IMR-90 (cell line): ENCODE measurements at regions not wholly inside any gene's neighbourhood (a gene's known extent, or its start where the extent isn't known, plus 50 kb on each side); places are given as distances from the start of the nearest gene placed in this dataset.

Source experiments
- ATAC-seq: fragments of 200-7000 bp; cut with Tn5 transposase; 2 replicates; pipeline ENCODE4 v1.9.1; 2020; ENCODE audit warnings: low read depth, mild to moderate bottlenecking, moderate library complexity
- BruUV-seq: library from RNA; stranded (reverse); fragments of 400-500 nt; replicated peaks from 2 replicates; lab custom pipeline; 2021; lab: Mats Ljungman, UMichigan
- CTCF ChIA-PET: fragments of 300-600 bp; formaldehyde crosslinking; extraction: SDS; loops from one replicate; lab custom pipeline; 2021; ENCODE audit warnings: antibody characterized with exemption; lab: Yijun Ruan, JAX
- POLR2A ChIA-PET: fragments of 300-600 bp; sonication (Branson Sonifier 250); formaldehyde crosslinking; loops from one replicate; lab custom pipeline; 2022; ENCODE audit warnings: antibody characterized with exemption; ENCODE audit not compliant: unreplicated experiment; lab: Charles Lee
- DNase-seq: peaks from one replicate; pipeline ENCODE4 v3.0.0; 2013
- H2AFZ ChIP-seq: replicated peaks from 2 replicates; pipeline ENCODE3; 2013; ENCODE audit warnings: low read length, mild to moderate bottlenecking; ENCODE audit not compliant: poor library complexity
- H2AK5ac ChIP-seq: 2 replicates; pipeline ENCODE4 v1.6.1; 2013; ENCODE audit warnings: low read depth, low read length, inconsistent platforms
- H2AK9ac ChIP-seq: replicated peaks from 2 replicates; pipeline ENCODE3; 2013; ENCODE audit warnings: mild to moderate bottlenecking, low read depth, low read length, moderate library complexity; ENCODE audit not compliant: poor library complexity
- H2BK120ac ChIP-seq: 2 replicates; pipeline ENCODE4 v1.6.1; 2013; ENCODE audit warnings: low read depth, low read length, inconsistent platforms
- H2BK15ac ChIP-seq: 3 replicates; pipeline ENCODE4 v1.6.1; 2013; ENCODE audit warnings: low read depth, low read length, inconsistent platforms
- H2BK20ac ChIP-seq: 2 replicates; pipeline ENCODE4 v1.6.1; 2013; ENCODE audit warnings: low read depth, mild to moderate bottlenecking, inconsistent platforms, low read length, moderate library complexity
- H2BK5ac ChIP-seq: 2 replicates; pipeline ENCODE4 v1.6.1; 2013; ENCODE audit warnings: mild to moderate bottlenecking, low read depth, low read length, inconsistent platforms; ENCODE audit not compliant: poor library complexity, severe bottlenecking
- H3K14ac ChIP-seq: replicated peaks from 2 replicates; pipeline ENCODE4 v1.6.1; 2013; ENCODE audit warnings: low read depth, low read length, inconsistent platforms
- H3K18ac ChIP-seq: 2 replicates; pipeline ENCODE4 v1.6.1; 2013; ENCODE audit warnings: low read depth, low read length, control low read depth
- H3K23ac ChIP-seq: 2 replicates; pipeline ENCODE4 v1.6.1; 2013; ENCODE audit warnings: low read depth, low read length, inconsistent platforms
- H3K27ac ChIP-seq: 2 replicates; pipeline ENCODE4 v1.5.1; 2013; ENCODE audit warnings: mild to moderate bottlenecking, control low read depth, low read length; ENCODE audit not compliant: insufficient read depth
- H3K27me3 ChIP-seq: 2 replicates; pipeline ENCODE4 v1.6.1; 2013; ENCODE audit warnings: low read length; ENCODE audit not compliant: control insufficient read depth, insufficient read depth
- H3K36me3 ChIP-seq: 2 replicates; pipeline ENCODE4 v1.6.1; 2013; ENCODE audit warnings: low read length, mixed read lengths; ENCODE audit not compliant: control insufficient read depth, insufficient read depth
- H3K4ac ChIP-seq: 2 replicates; pipeline ENCODE4 v1.6.1; 2013; ENCODE audit warnings: low read depth, low read length, inconsistent platforms
- H3K4me1 ChIP-seq: 2 replicates; pipeline ENCODE4 v1.6.1; 2013; ENCODE audit warnings: low read length, mixed read lengths; ENCODE audit not compliant: control insufficient read depth, insufficient read depth
- H3K4me2 ChIP-seq: 2 replicates; pipeline ENCODE4 v1.6.1; 2013; ENCODE audit warnings: low read depth, mild to moderate bottlenecking, control low read depth, low read length, moderate library complexity
- H3K4me3 ChIP-seq: 2 replicates; pipeline ENCODE4 v1.5.1; 2013; ENCODE audit warnings: low read depth, mild to moderate bottlenecking, control low read depth, low read length, moderate library complexity; ENCODE audit not compliant: insufficient read depth
- H3K56ac ChIP-seq: 2 replicates; pipeline ENCODE4 v1.6.1; 2013; ENCODE audit warnings: low read length, inconsistent platforms; ENCODE audit not compliant: insufficient read depth; ENCODE audit errors: extremely low read depth
- H3K79me1 ChIP-seq, 2 experiments: 2 replicates each; pipeline ENCODE4 v1.6.1; 2013; ENCODE audit warnings: low read length in 2 of 2, inconsistent platforms in 1 of 2, low read depth in 1 of 2
- H3K9ac ChIP-seq: 2 replicates; pipeline ENCODE4 v1.6.1; 2013; ENCODE audit warnings: low read depth, low read length, control low read depth
- H3K9me1 ChIP-seq: 2 replicates; pipeline ENCODE4 v1.6.1; 2013; ENCODE audit warnings: low read length, inconsistent platforms; ENCODE audit not compliant: insufficient read depth
- H3K9me3 ChIP-seq: 2 replicates; pipeline ENCODE4 v1.6.1; 2013; ENCODE audit warnings: low read length; ENCODE audit not compliant: control insufficient read depth, insufficient read depth
- H4K20me1 ChIP-seq: 2 replicates; pipeline ENCODE4 v1.6.1; 2013; ENCODE audit warnings: low read length, inconsistent platforms; ENCODE audit not compliant: insufficient read depth
- H4K5ac ChIP-seq: 2 replicates; pipeline ENCODE4 v1.6.1; 2013; ENCODE audit warnings: mild to moderate bottlenecking, low read depth, low read length, control low read depth
- H4K8ac ChIP-seq, 2 experiments: 2 replicates each; pipeline ENCODE4 v1.6.1; 2013; ENCODE audit warnings: low read depth in 2 of 2, low read length in 2 of 2, control low read depth in 1 of 2, inconsistent platforms in 1 of 2
- H4K91ac ChIP-seq: 2 replicates; pipeline ENCODE4 v1.6.1; 2013; ENCODE audit warnings: low read depth, low read length, inconsistent platforms; ENCODE audit not compliant: insufficient read depth
- MAZ ChIP-seq: IDR thresholded peaks from 2 replicates; pipeline ENCODE4 v1.6.1; 2012; ENCODE audit warnings: low read depth, mild to moderate bottlenecking, low read length, improper control_type of control experiment, moderate library complexity, borderline replicate concordance
- WGBS, 2 experiments: methylation state at CpG; one replicate each; pipeline versions ENCODE4 v1.1.5 to v1.1.7; 2013; ENCODE audit warnings: missing lambda C conversion rate in 2 of 2; ENCODE audit not compliant: insufficient read length in 1 of 2; ENCODE audit errors: extremely low coverage in 2 of 2; 5-methylcytosine and 5-hydroxymethylcytosine counted together
- dilution Hi-C: fragments of 300-500 bp; cut with HindIII; formaldehyde crosslinking; loops from one replicate; pipeline ENCODE4 v1.14.3; 2018; ENCODE audit warnings: low sequenced_read_pairs; ENCODE audit not compliant: unreplicated experiment
- in situ Hi-C: fragments of 300-500 bp; cut with MboI; formaldehyde crosslinking; loops from 3 replicates; pipeline ENCODE4 v1.14.3; 2019; ENCODE audit warnings: low sequenced_read_pairs, inconsistent platforms, mixed read lengths
- intact Hi-C: fragments of 100-400 bp; cut with micrococcal nuclease; formaldehyde crosslinking; loops from 2 replicates; pipeline ENCODE4 v1.10.0; 2022

DNA sequence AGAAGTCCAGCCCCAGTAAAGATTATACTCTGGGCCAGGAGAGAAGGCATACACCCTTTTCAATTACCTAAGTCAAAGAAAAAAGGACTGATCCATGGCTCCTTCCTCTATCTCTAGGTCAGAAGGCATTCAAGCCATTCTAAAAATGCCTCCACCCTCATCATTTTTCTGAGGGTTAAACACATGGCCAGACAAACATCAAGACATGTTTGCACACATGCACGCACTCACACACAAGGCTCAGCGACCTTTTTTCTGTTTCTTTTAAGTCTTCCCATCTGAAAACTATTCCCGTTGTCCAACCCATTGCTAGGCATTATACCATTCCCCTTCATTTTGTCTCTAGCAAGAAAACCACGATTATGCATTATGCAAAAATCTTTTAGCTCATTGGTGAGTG, 126.6 kb downstream of the EN1 start:
- intact Hi-C loops, result loop anchor here (1.0 kb wide), 1 partner anchor 37 kb away; no protein-coding TSS in a partner anchor
- no peak overlapping the region for H4K91ac ChIP-seq

More for the DNA sequence above, 126.6 kb downstream of the EN1 start:
- H3K27ac ChIP-seq, result no peak overlapping the region
- no peak overlapping the region for H3K56ac ChIP-seq
- no peak overlapping the region for H2AFZ ChIP-seq
- in situ Hi-C loops, result no loop called here
- no peaks in the 10 kb centered on the region for H3K36me3 ChIP-seq
- no peak overlapping the region for H4K8ac ChIP-seq
- H2BK120ac ChIP-seq, result no peak overlapping the region
- H3K18ac ChIP-seq, result no peak overlapping the region
- no peak overlapping the region for H3K4ac ChIP-seq
- H2BK20ac ChIP-seq, result no peak overlapping the region
- H3K79me1 ChIP-seq, result no peaks in the 10 kb centered on the region
- POLR2A ChIA-PET, result no interaction called here
- no peaks in the 10 kb centered on the region for H3K9me1 ChIP-seq
- H2AK9ac ChIP-seq, result no peak overlapping the region
- CTCF ChIA-PET, result no interaction called here
- no peak overlapping the region for H2BK5ac ChIP-seq
- no peak overlapping the region for H3K14ac ChIP-seq
- no peaks in the 10 kb centered on the region for H4K20me1 ChIP-seq
- 70% methylated on average over 2 of the region's 4 CpGs; no CpG with 5 or more reads in 1 of the 2 experiments for WGBS, 2 experiments
- H2AK5ac ChIP-seq, result no peak overlapping the region
- no TSS peak for BruUV-seq
- ATAC-seq, result no peak
- no peak overlapping the region for H3K9ac ChIP-seq
- no peak overlapping the region for H4K5ac ChIP-seq
- H3K4me3 ChIP-seq, result no peak overlapping the region
- dilution Hi-C loops, result no loop called here
- H3K27me3 ChIP-seq, result peaks cover 2% of the 10 kb centered on the region
- DNase-seq, result no peak
- H2BK15ac ChIP-seq, result no peak overlapping the region
- no peak overlapping the region for H3K4me2 ChIP-seq
- no peaks in the 10 kb centered on the region for H3K9me3 ChIP-seq
- no peaks in the 10 kb centered on the region for H3K4me1 ChIP-seq
- TF ChIP-seq MAZ, result no peak
- H3K23ac ChIP-seq, result no peak overlapping the region
